GM19238 (cell line): ENCODE measurements at regions not wholly inside any gene's neighbourhood (a gene's known extent, or its start where the extent isn't known, plus 50 kb on each side); places are given as distances from the start of the nearest gene placed in this dataset.
"Not testable (repeated sequence)": the region's sequence is repeated elsewhere in the genome, so short reads cannot be mapped to it uniquely, and the experiment has no call there.

Experiments
- DNase-seq: peaks from one replicate; pipeline ENCODE4 v3.0.0; 2011; ENCODE audit warnings: low spot score; ENCODE audit not compliant: insufficient read length

DNA sequence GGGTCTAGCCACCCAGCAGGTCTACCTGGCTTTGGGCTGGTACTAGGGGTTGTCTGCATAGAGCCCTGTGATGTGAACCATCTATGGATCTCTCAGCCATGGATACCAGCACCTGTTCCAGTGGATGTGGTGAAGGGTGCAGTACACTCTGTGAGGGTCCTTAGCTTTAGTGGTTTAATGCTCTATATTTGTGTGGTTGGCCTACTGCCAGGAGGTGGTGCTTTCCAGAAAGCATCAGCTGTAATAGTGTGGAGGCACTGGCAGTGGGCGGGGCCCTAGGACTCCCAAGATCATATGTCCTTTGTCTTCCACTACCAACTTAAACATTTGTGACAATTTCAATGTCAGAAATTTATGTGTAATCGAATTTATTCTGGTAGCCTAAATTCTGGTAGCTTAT lies 1065.1 kb downstream of the RPIA start:
- DNase-seq = not testable (repeated sequence)

DNA sequence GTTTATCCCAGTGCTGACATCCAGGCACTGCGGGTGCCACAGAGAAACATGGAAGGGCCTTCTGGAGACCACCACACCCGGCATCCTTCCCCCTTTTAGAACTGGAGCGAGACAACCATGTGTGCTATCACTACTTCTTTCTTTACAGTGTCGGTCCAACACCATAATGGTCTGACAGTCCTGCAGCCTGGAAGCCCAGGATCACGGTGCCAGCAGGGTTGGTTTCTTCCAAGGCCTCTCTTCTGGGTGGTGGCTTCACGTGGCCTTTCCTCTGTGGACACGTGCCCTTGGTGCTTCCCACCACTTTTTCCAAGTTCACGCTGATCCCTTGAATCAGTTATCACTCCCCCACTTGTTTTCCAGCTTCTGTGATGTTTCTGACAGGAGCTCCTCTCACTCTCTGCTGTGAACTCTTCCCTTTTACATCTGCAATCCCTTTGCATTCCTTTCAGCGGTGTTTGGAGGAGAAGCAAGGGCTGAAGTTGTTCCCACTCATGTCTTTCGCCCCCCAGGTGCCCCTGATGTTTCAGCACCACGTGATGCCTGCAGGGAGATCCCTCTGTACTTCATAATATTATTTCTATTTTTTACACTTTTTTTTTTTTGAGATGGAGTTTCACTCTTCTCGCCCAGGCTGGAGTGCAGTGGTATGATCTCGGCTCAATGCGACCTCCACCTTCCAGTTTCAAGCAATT lies 1067.0 kb downstream of the RPIA start:
- not testable (repeated sequence) for DNase-seq

DNA sequence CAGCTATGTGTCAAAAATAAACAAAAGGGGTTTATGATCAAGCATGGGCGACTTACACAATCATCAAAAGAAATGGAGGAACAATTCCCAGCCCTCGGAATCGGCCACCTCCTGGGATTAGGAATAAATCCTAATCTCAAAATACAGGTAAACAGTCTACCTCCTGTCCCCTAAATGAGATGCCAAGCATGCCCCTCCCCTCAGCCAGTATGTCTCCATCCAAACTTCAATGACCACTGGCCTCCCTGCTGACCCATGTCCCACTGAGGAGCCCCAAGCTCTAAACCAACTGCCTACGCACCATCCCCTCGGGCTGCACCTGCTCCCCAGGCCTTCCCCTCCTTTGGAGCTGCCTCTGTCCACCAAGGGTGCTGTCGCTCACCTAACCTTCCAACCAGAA lies 1069.3 kb downstream of the RPIA start:
- DNase-seq = not testable (repeated sequence)

DNA sequence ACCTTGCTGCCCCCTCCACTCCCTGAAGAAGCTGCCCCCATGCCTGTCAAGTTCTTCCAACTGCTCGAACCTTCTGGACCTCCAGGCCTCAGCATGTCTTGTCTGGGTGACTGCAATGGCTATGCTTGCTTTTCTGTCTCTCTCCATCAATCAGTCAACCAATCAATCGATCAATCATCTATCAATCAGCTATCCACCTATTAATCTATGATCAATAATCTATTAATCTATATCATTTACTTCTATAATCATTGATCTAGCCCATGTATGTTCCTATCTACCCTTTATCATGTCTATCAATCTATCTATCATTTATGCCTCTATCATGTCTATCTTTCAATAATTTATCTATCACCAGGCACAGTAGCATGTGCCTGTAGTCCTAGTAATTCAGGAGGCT lies 1069.7 kb downstream of the RPIA start:
- DNase-seq = not testable (repeated sequence)

DNA sequence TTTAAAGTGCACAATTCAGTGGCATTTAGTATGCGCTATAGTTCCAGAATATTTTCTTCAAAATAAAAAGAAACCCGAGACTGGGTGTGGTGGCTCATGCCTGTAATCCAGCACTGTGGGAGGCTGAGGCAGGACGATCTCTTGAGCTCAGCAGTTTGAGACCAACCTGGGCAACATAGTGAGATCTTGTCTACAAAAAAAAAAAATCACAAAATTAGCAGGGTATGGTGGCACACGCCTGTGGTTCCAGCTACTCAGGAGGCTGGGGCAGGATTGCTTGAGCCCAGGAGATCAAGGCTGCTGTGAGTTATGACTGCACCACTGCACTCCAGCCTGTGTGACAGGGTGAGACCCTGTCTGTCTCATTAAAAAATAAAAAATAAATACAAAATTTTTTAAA lies 1070.4 kb downstream of the RPIA start:
- DNase-seq = not testable (repeated sequence)

DNA sequence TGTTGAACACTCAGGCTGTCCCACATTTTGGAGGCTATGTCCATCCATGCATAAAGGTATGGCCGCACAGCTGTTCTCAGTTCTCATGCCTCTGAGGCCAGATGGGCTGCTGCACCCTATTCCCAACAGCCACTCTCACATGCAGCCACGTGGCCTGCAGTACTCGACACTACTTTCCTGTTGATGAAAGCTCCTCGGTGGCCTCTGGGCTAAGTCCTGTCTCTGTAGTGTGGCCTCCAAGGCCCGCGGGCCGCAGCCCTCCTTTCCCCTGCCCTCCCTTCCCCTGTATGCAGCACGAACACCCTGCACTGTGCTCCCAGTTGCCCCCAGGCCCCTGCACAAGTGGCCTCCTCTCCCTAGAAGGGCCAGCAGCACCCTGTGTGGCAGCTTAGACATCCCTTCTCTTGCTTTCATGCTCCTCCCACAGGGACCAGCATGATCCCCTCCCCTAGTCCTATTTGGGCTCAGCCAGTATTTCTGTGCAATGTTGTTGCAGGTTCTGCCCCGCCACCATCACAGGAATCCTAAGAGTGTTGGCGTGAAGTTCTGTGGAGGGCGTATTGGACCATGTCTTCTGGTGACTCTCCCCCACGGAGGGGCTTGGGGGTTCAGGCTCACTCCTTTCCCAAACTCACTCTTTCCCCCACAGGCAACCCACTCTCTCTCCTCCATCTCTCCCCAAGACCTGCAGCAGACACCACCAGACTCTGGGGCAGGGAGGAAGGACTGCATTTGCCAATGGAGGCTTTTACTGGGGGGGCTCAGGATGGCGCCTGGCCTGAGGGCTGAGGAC lies 1071.2 kb downstream of the RPIA start:
- not testable (repeated sequence) for DNase-seq

DNA sequence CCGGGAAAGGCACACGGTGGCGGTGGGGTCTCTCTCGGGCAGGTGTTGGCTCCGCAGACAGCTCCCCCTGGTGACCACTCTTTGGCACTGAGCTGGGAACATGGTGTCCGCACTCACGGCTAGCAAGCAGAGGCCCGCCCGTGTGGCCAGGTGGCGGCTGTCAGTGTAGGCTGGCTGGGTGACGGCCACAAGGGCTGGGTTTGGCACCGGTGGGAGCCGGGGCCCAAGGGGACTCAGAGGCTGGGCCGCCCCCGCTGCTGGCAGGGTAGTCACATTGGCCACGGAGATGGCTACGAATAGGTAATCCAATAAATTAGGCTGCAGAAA lies 1071.7 kb downstream of the RPIA start:
- no peak for DNase-seq

DNA sequence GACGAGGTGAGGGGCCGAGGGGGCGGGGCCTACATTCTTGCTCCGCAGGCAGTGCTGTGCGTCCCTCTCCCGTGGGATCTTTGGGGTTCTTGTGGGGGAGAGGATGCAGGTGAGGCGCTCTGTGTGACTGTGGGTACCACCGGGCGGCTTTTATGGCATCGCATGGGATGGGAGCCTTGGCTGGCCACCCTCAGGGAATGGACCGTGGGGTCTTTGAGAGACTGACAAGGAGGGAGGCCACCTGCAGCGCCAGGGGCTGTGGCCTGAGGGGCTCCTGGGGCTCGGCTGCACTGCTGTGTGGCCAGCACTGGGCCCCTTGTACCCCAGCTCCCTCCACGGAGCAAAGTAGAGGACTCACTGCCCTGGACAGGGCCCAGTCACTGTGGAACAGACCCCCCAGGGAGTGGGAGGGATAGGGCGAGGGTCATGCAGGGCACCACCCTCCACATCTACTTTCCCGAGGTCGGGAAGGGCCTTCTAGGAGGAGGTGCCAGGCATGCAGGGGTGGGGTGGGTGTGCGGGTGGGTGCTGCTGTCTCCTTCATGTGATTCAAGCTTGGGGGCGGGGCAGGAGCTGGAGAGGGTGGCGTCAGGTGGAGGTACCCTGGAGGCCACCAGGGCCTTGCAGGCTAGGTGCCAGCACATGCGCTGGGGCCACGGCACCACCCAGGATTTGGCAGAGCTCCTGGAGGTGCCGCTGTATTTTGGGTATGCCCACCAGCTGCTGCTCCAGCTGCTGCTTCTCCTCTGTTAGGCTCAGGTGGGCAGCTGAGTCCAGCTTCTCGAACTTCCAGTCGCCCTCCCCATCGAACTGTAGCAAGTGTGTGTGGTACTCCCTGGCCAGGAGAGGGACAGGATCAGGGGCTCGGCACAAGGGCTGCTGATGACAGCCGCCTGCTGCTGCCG lies 1072.4 kb downstream of the RPIA start:
- no peak for DNase-seq

DNA sequence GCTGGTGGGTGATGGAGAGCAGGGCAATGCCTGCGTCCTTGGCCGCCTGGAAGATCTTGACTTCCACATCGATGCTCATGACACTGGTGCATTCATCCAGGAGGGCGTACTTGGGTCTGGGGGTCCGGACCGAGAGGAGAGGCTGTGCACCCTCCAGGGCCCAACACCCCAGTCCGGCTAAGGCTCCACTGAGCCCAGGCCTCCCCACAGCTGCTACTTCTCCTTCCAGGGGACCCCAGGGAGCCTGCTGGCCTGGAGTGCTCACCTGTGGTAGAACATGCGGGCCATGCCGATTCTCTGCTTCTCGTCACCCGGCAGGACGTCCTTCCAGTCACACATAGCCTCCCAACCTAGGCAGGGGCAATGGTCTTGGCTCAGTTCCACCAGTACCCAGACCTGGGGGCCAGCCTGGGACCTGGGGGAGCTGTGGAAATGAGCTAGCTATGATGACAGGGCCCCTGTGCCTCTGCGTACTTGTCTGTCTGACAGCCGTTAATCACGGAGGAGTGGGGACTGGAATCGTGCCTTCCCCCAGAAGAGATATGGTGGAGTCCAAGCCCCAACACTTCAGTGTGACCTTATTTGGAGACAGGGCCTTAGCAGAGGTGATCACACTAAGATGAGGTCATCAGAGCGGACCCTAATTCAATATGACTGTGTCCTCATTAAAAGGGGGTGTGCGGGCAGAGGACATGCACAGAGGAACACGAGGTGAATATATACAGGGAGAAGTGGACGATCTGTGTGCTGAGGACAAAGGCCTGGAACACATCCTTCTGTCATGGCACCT lies 1073.3 kb downstream of the RPIA start:
- not testable (repeated sequence) for DNase-seq

DNA sequence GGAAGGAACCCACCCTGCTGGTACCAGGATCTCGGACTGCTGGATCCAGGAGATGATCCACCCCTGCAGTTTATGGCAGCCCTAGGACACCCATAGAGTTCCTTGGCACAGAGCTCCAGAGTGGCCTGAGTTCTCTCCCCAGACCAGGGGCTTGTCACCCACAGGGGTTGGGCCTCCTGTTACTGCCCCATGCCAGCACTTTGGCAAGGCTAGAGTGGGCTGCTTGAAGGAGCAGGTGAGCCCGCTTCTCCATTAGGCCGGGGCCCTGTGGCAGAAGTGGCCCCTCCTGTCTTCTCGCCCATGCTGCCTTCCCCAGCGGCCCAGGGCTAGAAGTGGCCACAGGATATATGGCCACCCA lies 1073.9 kb downstream of the RPIA start:
- DNase-seq = not testable (repeated sequence)

DNA sequence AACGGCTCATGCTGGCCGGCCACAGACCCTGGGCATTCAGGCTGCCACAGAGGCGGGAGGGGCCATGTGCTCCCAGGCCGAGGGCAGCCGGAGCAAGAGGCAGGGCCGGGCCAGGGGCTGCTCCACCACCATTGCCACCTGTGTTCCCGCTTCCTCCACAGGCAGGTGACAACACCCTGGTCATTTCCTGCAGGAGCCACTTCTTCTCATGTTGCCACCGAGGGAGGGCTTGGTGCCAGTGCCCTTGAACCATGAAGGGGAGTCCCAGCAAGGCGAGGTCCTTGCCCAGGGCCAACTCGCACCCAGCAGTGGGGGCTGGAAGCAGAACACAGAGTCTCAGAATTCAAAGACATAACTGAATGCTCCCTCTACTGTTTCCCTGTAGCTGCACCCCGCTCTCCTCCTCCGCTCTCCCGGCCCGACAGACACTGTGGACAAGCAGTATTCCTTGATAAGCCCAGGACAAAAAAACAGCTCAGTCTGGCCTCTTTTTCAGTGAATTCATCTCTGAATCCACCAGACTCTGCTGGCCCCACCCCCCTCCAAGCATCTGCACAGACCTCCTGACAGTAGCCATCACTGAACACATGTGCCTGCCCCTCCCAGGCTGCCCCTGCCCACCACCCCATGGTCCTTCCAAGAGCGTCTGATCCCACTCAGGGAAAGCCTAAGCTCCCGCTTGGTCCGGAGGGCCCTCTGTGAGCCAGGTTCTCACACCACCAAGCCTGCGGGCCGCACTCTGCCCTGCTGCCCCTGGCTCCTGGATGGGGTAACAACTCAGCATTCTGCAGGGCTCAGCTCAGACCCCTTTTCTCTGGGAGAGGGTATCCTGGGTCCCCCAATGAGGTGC lies 1074.9 kb downstream of the RPIA start:
- not testable (repeated sequence) for DNase-seq

DNA sequence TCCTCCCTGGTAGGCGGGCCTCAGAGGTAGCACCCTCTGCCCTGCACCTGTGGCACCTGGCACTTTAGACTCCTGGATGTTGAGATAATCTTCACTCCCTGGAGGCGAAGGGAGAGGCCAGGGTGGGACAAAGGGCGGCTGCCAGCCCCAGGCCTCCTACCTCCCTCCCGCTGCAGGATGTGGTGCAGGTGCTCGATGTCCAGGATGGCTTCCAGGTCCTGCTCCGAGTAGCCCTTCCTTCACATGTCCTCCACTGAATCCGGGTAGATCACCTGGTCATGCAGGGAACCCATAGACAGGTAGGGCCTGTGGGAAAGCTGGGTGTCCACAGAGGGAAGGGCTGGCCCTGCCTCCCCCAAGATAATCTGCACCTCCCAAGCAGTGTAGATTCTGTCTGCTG lies 1075.6 kb downstream of the RPIA start:
- not testable (repeated sequence) for DNase-seq

DNA sequence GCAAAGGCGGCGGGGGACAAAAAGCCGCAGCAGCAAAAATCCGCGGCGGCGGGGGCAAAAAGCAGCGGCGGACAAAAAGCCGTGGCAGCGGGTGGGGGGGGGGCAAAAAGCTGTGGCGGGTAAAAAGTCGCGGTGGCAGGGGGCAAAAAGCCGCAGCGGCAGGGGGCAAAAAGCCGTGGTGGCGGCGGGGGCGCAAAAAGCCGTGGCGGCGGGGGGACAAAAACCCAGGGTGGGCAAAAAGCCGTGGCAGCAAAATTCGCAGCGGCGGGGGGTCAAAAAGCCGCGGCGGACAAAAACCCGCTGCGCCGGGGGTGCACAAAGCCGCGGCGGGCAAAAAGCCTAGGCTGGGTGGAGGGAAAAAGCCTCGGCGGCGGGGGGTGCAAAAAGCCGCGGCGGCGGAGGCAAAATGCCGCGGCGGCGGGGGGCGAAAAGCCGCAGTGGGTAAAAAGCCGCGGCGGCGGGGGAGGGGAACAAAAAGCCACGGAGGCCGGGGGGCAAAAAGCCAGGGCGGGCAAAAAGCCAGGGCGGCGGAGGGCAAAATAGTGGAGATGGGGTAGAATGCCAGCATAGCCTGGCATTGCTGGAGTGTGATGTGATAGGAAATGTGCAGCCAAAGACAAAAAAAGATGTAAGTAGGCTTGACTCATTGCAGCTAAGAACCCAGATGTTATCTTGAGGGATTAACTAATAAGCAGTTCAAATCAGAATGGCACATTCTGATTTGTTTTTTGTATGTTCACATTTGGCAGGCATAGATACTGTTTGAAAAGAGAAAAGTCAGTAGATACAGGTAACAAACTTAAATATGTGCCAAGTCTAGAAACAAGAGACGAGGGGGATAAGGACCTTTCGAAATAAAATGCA lies 1076.3 kb downstream of the RPIA start:
- no peak for DNase-seq

DNA sequence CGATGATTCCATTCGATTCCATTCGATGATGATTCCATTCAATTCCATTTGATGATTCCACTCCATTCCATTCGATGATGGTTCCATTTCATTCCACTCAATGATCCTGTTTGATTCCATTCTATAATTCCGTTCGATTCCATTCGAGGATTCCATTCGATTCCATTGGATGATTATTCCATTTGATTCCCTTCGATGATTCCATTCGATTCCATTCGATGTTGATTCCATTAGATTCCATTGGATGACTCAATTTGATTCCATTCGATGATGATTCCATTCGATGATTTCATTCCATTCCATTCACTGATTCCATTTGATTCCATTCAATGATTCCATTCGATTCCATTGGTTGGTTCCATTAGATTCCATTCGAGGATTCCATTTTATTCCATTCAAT lies 1084.4 kb downstream of the RPIA start:
- DNase-seq = no peak

DNA sequence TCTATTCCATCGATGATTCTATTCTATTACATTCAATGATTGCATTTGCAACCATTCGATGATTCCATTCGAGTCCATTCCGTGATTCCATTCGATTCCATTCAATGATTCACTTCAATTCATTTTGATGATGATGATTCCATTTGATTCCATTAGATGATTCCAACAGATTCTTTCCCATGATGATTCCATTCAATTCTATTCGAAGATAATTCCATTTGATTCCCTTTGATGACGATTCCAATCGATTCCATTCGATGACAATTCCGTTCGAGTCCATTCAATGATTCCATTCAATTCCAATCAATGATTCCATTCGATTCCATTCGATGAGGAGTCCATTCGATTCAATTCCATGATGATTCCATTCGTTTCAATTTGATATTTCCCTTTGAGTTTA lies 1088.8 kb downstream of the RPIA start:
- DNase-seq = no peak

DNA sequence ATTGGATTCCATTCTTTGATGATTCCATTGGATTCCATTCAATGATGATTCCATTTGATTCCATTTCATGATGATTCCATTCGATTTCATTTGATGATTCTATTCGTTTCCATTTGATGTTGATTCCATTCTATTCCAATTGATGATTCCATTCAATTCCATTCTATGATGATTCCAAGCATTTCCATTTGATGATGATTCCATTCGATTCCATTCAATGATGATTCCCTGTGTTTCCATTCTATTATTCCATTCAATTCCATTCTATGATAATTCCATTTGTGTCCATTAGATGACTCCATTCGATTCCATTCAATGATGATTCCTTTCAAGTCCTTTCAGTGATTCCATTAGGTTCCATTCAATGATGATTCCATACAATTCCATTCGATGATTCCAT lies 1090.5 kb downstream of the RPIA start:
- no peak for DNase-seq

DNA sequence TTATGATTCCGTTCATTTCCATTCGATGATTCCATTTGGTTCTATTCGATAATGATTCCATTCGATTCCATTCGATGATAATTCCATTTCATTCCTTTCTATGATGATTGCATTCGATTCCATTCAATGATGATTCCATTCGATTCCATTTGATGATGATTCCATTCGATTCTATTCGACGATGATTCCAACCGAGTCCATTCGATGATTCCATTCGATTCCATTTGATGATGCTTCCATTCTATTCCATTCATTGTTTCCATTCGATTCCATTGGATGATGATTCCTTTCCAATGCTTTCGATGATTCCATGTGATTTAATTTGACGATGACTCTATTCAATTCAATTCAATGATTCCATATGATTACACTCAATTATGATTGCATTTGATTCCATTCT lies 1093.5 kb downstream of the RPIA start:
- no peak for DNase-seq

DNA sequence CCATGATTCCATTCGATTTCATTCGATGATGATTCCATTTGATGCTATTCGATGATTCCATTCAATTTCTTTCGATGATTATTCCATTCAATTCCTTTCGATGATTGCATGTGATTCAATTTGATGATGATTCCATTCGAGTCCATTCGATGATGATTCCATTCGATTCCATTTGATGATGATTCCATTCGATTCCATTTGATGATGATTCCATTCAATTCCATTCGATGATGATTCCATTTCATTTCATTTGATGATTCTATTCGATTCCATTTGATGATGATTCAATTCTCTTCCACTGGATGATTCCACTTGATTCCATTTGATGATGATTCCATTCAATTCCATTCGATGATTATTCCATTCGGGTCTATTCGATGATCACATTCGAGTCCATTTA lies 1094.1 kb downstream of the RPIA start:
- DNase-seq = not testable (repeated sequence)

DNA sequence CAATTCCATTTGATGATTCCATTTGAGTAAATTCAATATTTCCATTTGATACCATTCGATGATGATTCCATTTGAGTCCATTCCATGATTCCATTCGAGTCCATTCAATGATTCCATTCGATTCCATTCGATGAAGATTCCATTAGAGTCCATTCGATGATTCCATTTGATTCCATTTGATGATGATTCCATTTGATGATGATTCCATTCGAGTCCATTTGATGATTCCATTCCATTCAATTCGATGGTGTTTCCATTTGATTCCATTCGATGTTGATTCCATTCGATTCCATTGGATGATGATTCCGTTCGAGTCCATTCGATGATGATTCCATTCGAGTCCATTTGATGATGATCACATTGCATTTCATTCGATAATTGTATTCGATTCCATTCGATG lies 1095.2 kb downstream of the RPIA start:
- DNase-seq = not testable (repeated sequence)
